RPMI7951 (cell line): ENCODE measurements at regions not wholly inside any gene's neighbourhood (a gene's known extent, or its start where the extent isn't known, plus 50 kb on each side); places are given as distances from the start of the nearest gene placed in this dataset.
"Not testable (repeated sequence)": the region's sequence is repeated elsewhere in the genome, so short reads cannot be mapped to it uniquely, and the experiment has no call there.

ENCODE experiments used
- DNase-seq: peaks from one replicate; pipeline ENCODE4 v3.0.0-alpha.2; 2012; ENCODE audit warnings: low read depth

DNA sequence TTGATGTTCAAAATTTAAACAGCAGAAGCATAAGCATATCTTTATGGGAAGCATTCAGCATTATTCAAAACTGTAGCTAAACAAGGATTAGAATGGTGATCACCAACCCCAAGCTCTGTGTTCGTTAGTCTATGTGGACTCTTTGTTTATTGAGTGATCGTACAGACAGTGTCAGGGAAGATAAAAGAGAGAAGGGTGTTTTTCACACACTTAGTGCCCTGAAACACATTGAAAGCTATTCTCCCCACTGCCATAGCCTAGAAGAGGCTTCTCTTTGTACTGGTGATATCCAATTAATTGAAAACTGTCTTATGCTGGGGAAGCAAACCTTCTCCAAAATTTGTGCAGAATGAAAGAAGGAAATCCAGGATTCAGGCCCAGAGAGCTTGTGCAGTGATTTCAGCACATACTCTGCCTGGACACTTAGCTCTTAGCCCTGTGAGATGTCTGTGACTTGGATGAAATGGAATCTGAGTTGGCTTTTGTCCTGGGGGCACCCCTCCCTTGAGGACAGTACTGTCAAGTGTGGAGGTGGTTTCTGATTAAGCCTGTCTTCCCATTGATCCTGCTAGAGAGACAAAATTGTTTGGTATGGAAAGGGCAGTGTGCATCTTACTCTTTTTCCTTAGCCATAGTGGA is 125.7 kb upstream of the MTHFD1L start:
- no peak for DNase-seq

DNA sequence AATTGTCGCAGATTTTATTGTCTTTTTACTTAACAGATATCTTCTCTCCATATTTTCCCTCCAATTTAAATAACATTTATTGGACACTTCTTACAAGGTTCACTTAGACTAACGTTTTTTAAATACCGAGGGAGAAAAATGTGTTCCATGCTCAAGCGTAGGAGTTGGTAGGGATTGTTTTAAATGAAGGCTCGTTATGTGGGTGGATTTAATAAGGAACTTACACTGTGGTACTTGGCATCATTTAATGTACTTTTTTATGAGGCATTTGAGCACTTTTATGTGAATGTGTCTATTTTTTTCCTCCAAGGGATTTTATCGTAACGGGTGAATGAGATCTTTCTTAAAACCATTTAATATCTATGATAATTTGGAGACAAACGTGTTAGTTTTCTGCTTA is 125.0 kb upstream of the MTHFD1L start:
- no peak for DNase-seq

DNA sequence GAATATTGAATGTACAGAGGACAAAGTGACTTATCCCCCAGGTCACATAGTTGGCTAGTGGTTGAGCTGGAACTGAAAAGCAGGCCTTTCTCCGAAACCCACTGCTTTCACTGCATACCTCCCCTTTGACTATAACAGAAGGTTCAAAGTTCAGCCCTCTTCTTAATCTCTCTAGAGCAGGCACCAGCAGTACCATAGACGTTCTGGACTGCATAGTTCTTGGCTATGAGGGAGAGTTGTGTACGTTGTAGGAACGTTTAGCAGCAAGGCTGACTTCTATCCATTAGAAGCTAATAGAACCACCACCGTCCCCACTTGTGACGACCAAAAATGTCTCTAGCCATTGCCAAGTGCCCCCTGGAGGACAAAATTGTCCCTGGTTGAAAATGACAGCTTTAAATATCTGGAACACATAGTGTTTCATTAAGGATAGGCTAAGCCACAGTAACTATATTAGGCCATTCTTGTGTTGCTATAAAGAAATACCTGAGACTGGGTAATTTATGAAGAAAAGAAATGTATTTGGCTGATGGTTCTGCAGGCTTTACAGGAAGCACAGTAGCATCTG is 123.8 kb upstream of the MTHFD1L start:
- DNase-seq: no peak

DNA sequence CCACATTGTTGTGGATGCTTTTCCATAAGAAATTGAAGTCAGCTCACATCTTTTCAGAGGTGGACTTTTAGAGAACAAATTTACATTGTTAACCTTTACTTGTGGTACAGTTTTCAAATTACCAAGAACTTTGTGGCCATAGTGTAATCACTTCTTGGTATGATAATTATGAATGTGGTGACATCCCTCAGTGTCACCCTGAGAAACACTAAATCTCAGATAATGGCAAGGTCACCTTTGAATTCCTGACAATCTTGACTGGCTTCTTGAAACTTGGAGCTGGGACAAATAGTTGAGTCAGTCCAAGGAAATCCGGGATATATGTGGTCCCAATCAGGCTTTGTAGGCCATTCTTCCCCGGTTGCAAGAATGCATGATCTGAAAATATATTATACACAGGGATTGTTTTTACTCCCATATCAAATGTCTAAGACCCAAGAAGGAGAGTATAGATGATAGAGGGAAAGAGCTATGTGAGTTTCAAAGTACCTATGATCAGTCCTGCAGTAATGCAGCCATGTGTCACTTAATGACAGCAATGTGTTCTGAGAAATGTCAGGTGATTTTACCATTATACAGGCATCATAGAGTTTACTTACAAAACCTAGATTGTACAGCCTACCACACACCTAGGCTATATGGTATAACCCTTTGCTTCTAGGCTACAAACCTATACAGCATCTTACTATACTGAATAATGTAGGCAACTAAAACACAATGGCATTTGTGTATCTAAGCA is 120.8 kb upstream of the MTHFD1L start:
- DNase-seq: no peak

DNA sequence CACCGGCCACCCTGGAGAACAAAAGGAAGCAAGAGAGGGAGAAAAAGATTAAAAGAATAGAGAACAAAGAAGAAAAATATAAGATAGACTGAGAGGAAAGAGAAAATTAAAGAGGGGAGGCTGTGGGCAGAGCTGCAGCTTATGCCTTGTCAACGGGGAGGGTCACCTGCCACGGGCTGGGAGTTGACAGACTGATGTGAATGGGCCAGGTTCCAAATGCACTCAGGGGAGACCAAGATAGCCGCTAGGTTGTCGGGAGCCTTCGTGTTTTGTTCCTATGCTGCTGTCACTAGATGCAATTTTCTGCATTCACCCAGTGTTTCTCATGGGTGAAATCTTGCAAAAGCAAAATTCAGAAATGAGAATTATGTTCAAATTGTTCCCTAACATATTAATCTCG is 119.6 kb upstream of the MTHFD1L start:
- no peak for DNase-seq

DNA sequence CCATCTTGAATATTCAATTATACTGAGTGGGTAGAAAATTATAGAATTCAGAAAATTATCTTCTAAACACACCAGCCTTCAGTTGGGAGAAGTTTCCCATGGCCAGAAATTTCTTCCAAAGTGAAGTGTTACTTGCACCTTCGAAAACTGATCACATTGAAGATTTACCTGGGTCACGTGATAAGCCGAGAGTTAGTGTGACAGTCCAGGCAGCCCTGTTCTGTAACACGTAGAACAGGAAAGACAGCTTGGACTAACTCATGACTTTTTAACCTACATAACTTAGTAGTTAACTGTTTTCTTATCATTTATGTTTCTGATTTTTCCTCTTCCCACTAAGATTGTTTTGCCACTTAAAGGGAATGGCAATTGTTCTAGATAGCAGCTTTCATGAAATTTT is 118.3 kb upstream of the MTHFD1L start:
- DNase-seq: no peak

DNA sequence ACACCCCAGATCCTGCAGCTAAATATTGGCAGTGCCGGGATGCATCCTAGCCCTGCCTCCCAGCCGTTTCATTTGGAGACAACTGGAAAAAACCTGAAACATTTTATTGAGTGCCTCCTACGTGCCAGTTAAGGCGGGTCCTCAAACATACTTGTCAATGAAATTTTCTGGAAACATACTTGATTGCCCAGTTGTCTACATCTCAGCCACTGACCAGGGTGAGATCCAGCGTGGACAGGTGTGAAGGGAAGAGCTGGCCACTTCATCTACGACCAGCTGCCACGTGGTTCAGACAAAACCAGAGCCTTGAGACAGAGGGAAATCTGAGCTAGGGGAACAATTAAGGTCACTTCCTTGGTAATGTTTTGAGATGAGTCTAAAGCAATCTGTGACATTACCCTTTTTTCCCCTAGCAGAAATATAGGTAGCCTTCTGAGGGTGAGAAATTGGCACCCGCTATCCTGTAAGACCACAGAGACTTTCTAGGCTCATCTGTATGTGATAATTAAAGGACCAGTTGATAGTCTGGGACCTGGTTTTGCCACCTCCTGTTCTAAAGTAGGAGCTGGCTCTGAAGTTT is 116.3 kb upstream of the MTHFD1L start:
- no peak for DNase-seq

DNA sequence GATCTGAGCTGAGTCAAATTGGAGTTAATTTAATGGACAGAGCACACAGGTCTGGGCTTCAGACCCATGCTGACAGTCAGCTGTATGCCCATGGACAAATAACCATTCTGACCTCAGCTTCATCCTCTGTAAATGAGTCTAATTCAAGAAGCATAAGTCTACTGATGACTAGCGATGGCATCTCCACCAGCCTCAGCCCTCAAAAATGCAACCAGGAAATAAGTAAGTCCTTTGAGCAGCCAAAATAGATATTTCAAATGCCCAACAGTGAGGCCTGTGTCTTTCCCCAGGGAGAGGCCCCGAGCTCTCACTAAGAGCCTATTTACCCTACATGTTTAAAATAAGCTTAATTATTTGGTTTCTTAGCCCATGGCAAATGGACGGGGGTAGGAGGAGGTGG is 114.2 kb upstream of the MTHFD1L start:
- peak; percentile 50 for DNase-seq

DNA sequence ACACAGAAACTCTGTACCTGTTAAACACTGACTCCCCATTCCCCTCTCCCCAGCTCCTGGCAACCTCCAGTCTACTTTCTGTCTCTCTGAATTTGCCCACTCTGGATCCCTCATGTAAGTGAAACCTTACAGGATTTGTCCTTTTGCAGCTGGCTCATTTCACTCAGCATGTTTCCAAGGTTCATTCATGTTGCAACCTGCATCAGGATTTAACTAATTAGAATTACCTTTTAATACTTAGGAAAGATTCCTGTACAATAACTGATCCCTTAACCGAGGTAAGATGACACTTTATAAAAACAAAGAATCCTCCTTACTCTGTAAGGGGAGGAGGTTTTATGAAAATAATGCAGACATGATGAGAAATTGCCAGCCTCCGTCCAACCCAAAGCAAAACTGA is 113.1 kb upstream of the MTHFD1L start:
- no peak for DNase-seq

DNA sequence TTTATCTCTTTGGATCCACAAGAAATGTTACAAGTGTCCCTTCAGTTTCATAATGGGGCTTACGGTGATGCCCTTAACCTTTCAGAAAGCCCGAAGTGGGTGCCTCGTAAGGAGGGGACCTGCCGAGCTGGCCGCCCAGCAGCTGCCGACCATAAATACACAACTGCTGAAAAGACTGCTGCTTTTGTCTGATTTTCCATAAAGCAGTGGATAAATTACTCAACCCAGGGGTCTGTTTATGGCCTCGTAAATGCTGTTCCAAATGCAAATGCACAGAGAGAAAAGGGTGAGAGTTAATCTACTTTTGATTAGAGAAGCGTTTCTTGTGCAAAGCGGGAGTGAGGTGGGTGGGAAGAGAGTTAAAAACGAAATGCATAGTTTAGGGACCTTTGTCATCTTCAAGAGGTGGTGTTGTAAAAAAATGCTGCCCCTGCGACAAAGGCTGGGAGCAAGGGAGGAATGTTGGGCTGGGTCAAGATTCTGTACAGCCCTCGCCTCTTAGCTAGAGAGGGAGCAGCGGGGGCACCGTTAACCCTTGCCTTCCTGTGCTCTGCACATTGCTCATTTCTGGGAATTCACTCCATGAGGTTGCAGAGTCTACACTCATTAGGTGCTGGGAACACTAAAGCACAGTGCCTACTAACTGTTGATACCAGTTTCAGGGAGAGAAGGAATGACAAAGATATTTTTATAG is 112.0 kb upstream of the MTHFD1L start:
- no peak for DNase-seq

DNA sequence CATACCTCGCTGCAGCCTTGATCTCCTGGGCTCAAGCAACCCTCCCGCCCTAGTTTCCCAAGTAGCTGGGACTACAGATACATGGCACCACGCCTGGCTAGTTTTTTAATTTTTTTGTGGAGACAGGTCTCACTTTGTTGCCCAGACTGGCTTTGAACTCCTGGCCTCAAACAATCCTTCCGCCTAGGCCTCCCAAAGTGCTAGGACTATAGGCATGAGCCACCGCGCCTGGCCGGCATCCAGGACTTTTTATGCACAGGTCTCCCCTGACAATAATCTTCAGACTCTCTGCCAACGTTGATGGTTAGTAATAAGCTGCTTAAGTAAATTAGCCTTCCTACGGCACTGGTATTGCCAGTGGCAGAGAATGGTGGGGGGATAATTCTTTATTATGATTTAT is 110.5 kb upstream of the MTHFD1L start:
- no peak for DNase-seq

DNA sequence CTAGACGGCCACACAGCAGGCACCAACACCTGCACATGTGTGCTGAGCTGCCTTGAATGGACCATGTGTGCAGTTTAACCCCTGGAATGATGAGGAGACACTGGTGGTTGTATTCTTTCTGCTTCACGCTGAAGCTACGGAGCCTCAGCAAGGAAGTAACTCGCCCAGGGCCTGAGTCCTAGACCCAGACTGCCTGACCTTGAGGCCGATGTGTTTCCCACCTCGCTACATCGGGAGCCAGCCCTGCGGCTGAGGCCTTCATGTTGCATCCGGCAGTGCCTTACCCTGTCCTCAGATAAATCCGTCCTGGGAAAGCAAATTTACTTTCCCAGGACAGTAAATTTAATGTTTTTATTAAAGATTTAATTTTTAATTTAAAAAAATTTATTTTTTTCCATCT is 110.0 kb upstream of the MTHFD1L start:
- no peak for DNase-seq

DNA sequence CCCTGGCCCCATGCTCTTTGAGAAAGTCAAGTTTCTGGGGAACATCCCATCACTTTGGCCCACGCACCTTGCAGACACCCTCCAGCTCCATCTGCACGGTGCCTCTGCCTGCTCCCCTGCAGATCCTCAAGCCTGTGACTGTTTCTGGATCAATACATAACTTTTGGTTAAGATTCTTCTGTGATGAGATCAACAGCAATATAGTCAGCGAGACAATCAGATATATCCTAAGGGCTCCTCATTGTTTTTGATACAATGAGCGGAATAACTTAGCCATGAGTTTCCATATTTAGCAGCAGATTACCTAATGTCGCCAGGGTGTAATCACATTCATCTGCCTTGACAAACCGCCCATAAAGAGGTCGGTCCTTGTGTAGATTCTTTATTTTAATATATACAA is 109.3 kb upstream of the MTHFD1L start:
- DNase-seq: no peak

DNA sequence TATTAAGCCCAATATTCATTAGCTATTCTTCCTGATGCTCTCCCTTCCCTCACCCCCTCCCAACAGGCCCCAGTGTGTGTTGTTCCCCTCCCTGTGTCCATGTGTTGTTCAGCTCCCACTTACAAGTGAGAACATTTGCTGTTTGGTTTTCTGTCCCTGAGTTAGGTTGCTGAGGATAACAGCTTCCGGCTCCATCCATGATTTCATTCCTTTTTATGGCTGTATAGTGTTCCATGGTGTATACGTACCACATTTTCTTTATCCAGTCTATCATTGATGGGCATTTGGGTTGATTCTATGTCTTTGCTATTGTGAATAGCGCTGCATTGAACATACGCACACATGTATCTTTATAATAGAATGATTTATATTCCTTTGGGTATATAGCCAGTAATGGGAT is 107.7 kb upstream of the MTHFD1L start:
- not testable (repeated sequence) for DNase-seq

DNA sequence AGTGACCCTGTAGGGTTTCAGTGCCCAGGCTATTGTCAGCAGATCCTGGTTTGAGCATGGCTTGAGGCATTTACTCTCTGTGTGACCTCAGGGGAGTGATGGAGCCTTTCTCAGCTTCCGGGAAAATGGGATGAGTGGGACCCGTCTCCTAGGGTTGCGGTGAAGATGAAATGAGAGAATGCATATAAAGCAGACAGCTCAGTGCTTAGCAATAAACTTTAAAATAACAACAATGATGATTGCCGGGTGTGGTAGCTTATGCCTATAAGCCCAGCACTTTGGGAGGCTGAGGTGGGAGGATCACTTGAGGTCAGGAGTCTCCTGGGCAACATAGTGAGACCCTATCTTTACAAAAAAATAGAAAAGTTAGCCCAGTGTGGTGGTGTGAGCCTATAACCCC is 106.0 kb upstream of the MTHFD1L start:
- DNase-seq: no peak

DNA sequence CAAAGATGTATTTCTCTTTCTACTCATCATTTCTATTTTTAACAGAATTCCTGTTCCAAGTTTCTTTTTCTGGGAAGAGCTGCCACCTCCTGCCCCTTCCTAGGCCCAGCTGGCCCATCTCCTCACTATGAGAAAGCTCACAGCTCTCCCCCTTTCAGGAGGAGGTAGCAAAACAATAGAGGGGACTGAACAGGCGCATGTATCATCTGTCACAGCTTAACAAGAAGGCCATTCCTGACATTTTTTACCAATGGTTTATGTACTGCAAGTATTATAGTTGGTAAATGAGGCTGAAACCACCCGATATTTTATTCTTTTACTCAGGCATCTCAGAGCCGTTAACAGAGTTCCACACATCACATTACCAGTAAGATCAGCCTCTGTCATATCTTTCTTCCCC is 103.7 kb upstream of the MTHFD1L start:
- no peak for DNase-seq

DNA sequence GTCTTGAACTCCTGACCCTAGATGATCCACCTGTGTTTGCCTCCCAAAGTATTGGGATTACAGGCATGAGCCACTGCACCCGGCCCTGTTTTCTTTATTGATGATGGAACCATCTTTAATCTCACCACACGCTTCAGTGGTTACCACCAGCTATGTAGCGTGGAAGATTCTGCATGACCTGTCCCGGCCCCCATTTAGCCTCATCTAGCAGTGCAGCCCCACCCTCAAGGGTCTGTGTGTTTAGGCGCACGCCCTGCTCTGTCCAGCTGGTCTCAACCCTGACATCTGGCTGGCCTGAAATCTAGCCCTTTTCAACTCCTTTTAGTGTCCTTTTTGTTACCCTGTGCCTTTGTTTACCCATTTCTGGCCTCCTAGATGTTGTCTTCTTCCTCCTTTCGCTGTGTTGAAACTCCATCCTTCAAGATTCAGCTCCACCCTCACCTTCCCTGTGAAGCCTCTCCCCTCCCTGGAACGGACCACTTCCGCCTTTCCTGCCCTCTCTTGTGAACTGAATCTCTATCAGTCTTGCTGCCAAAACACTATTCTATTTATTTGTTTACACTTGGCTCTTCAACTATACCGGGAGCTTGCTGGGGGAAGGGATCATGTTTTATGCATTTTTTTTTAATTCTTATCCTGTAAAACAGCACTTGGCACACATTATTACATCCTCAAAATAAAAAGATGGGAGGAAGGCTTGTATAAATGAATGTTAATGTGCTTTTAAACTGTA is 101.0 kb upstream of the MTHFD1L start:
- no peak for DNase-seq

DNA sequence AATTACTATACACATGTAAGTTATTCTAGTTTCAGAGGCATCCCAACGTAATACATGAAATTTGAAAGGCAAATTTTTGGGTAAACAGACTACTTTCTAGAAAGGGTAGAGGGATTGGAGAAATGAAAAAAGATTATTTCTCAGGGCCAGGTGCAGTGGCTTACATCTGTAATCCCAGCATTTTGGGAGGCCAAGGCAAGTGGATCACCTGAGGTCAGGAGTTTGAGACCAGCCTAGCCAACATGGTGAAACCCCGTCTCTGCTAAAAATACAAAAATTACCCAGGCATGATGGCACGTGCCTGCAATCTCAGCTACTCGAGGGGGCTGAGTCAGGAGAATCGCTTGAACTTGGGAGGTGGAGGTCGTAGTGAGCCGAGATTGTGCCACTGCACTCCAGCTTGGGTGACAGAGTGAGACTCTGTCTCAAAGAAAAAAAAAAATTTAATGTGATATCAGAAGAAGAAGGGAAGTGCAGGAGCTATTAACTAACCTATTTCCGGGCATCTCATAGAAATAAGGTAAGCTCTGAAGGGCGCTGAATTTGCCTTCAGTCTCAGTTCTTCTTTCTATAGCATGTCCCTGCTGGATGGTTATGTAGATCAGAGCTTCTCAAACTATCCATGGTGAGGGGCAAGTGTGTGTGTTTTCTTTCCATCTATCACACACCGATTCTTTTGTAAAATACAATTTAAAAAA is 100.3 kb upstream of the MTHFD1L start:
- no peak for DNase-seq

DNA sequence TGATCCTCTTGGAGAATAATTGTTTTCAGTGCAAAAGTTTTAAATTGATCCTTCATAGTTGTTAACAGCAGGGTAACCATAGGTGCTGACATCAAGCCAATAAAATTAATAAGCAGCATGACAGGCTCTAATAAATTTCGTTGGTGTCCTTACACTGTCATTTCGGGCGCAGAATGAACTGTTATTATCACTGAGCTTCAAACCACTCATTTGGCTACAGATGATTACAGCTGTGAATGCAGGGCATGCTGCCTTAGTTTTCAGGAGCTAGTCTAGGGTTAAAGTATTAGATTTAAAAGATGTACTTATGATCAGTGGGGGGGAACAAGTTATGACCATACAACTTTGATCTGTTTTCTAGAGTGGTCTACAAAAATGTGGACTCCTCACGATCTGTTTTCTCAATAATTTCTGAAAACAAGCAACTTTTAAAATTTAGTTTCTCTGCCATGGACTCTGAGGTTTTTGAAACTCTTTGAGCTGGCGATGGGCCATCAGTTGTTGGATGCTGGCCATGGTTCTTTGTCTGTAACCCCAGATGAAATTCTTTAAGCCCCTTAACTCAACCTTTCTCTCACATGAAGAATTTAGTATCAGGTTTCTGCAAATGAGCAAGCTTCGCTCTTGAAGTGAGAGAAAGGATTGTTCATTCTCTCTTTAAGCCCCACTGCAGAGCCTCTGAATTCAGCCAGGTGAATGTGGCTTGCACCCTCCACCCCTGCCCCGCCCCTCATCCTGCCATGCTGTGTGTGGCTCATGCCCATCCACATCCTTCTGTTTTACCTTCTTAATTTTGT is 99.1 kb upstream of the MTHFD1L start:
- DNase-seq: no peak

DNA sequence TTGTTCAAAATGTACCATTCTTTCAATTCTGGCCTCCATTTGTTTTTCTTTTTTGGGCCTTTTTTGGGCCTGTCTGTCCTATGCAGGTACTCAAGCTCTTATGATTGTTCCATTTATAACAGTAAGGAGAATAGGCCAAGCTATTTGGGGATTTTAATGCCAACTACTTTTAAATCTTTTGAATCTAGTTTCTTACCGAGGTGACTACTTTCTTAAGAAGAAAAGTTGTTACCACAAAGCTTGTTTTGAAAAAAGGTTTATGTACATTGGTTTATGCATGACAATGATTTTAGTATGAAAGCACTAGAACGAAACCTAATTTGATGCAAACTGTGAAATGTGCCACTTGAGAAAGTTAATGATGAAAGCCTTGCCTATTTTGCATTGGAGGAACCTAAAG is 98.3 kb upstream of the MTHFD1L start:
- DNase-seq: no peak
